AG10803 (cell line): ENCODE measurements at regions not wholly inside any gene's neighbourhood (a gene's known extent, or its start where the extent isn't known, plus 50 kb on each side); places are given as distances from the start of the nearest gene placed in this dataset.

Experiments
- DNase-seq: peaks from one replicate; pipeline ENCODE4 v3.0.0; 2010; ENCODE audit warnings: low read depth
- H3K4me3 ChIP-seq: 2 replicates; pipeline ENCODE4 v1.5.1; 2011; ENCODE audit warnings: mild to moderate bottlenecking, low read length, control low read depth
- CTCF ChIP-seq: conservative IDR thresholded peaks from 2 replicates; pipeline ENCODE4 v1.5.1; 2011; ENCODE audit warnings: mild to moderate bottlenecking, low read length, control low read depth, inconsistent platforms

GRCh38 chr6:21995318-21995717 lies 301.5 kb downstream of the PRL start:
- no peak for TF ChIP-seq CTCF
- DNase-seq: no peak
- H3K4me3 ChIP-seq: no peak overlapping the region

DNA sequence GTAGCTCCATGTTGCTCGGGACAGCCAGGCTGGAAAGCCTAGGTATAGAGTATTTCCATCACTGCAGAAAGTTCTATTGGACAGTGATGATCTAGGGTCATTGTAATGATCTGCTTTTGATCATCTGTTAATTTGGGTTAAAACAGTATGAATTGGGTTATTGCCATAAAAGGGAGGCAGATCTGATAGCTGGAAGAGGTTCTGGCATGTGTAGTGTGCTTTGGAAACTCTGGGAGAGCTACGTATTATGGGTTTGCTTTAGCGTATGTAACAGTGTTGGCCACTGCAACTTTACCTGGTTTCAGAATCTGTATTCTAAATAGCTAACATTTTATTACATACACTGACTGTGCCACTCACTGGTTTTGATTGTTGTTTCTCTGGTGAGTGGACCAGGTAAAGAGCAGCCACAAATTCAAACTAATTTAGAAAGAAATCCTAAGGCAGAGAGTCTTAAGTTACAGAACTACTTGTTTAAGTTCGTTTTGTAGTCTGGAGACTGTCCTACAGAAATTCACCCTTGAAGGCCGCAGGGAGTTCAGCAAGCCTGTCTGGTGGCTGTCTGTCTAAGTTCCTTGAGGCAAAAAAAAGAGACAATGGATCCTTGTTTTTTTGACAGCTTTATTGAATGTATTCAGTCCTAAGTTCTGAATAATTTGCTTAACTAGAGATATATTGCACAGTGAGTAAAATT lies 300.3 kb downstream of the PRL start:
- DNase-seq: no peak
- no peak overlapping the region for H3K4me3 ChIP-seq

DNA sequence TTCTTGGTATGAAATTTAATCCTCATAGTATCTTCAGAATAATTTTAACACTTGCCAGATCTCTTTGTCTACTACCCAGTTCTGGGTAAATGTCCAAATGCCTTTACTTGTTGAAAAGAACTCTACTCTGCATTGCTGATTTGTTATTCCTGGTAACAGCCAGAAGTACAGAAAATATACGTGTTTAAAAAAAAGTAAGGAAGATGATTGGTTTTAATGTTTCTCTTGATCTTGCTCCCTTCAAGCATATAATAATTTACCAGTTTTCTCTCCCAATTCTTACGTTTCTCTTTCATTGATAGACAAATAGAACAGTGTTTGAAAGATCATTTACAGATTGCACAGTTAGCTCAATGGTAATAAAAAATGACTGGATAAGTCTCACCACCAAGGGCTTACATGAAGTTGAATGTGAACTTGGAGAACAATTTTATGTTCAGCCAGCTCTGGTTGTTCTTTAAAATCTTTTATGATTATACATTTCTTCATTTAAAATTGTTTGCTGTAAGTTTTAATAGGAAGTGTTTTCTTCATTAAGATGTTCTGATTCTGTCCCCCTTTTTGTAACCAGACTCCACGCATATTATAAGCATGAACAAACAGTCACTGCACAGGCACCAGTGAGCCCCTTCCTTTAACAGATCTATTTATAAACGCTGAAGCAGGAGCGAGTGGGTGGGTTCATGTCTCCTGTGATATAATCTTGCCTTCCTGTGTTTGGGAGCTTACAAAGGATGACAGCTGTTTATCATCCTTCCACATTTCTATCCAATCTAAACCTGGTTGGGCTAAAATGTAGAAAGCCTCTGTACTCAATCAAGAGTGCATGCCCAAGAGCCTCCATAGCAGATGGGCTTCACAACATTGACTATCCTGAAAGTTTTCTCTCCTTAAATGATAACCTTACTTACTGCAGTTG lies 299.5 kb downstream of the PRL start:
- no peak for DNase-seq
- TF ChIP-seq CTCF: no peak

More for the DNA sequence above, 300.3 kb downstream of the PRL start:
- no peak for TF ChIP-seq CTCF

GRCh38 chr6:21998582-21998981 lies 298.3 kb downstream of the PRL start:
- no peak overlapping the region for H3K4me3 ChIP-seq
- no peak for DNase-seq
- TF ChIP-seq CTCF: no peak

More for the DNA sequence above, 299.5 kb downstream of the PRL start:
- no peak overlapping the region for H3K4me3 ChIP-seq

- no peak overlapping the region for H3K4me3 ChIP-seq
- no peak for TF ChIP-seq CTCF
- DNase-seq: peak; percentile 55
These were observed 297.8 kb downstream of the PRL start for GRCh38 chr6:21999012-21999528.

DNA sequence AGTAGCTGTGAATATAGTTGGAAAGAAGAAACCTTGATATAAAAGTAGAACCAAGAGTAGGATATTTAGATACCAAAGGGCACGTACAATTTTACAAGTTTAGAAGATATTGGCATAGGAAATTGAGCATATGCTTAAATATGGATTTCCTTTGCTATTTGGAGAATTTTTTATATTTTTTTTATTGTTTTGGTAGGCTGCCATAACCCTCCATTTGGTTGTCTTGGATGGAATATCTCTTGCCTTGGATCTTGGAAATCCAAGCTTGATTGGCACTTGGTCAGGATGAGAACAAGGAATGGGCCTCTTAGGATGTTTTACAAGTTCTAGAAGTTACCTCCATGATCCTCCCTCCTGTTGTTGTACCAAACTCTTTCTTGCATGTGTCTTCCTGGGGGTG lies 297.1 kb downstream of the PRL start:
- H3K4me3 ChIP-seq: no peak overlapping the region
- TF ChIP-seq CTCF: no peak
- DNase-seq: no peak
